SK-N-MC (cell line): ENCODE measurements at regions not wholly inside any gene's neighbourhood (a gene's known extent, or its start where the extent isn't known, plus 50 kb on each side); places are given as distances from the start of the nearest gene placed in this dataset.

Experiments
- EZH2 ChIP-seq: fragments of 200-600 bp; sonication (generic); IDR thresholded peaks from one replicate; pipeline ENCODE4 v1.6.1; 2017; ENCODE audit warnings: antibody characterized with exemption
- FOXP2 ChIP-seq: optimal IDR thresholded peaks from 2 replicates; pipeline ENCODE3; 2011; ENCODE audit warnings: mild to moderate bottlenecking, moderate library complexity; ENCODE audit not compliant: insufficient read depth; ENCODE audit errors: extremely low read length, control extremely low read depth
- POLR2AphosphoS5 ChIP-seq: IDR thresholded peaks from 2 replicates; pipeline ENCODE4 v1.6.1; 2012; ENCODE audit warnings: mild to moderate bottlenecking, low read depth, low read length, borderline replicate concordance

DNA sequence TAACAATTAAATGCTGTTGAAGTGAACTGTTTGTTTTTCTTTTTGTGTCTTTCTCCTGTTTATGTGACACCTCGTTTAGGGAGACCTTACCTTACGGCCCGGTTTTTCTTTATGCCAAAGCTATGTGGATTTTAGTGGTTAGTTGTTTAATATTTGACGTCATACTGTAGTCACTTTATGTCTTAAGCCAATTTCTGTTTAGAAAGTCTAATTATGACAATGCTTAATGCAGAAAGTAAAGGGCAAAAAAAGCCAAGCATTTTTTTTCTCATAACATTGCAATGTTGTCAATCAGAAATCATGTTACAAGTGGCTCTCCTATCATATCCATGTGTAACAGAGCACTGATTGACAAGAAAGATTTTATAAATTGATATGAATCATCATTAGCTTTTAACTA lies 442.5 kb upstream of the ARRDC3 start:
- TF ChIP-seq EZH2 (no peak), POLR2AphosphoS5 (no peak), FOXP2 (no peak)
